Heart left ventricle (tissue), 13 donors: ENCODE measurements at regions not wholly inside any gene's neighbourhood (a gene's known extent, or its start where the extent isn't known, plus 50 kb on each side); places are given as distances from the start of the nearest gene placed in this dataset.

Source experiments
- CTCF ChIP-seq, 12 donors: fragments of 200-600 bp; sonication (generic) in 4 of 12; IDR thresholded peaks; one replicate each; pipeline versions ENCODE4 v1.5.0 to v1.8.0; 2018 to 2022; ENCODE audit warnings: antibody characterized with exemption in 12 of 12, mild to moderate bottlenecking in 5 of 12
- POLR2A ChIP-seq, 2 donors: fragments of 450-650 bp; IDR thresholded peaks; one replicate each; pipeline ENCODE4 v1.6.1; 2017; ENCODE audit warnings: antibody characterized with exemption in 2 of 2, mild to moderate bottlenecking in 2 of 2, moderate library complexity in 2 of 2
- donor health status: ischemic (EF 13 %, LVEDD 7.1; RV severe dilation, severe dysfunction).
- donor health status: DM: no; HTN: yes; CAD: no.
- donor health status: DM: no; HTN: no; CAD: no.
- donor health status: ischemic (EF 25% LVEDD 6.9; RV normal size, moderate dysfunction).
- donor health status: ischemic (EF 25% LVEDD 5.7; RV mildly dilated, moderate dysfunction).
- donor health status: ischemic (EF 35%, LVEDD 5.7; RV mildly dilated, moderate dysfunction).
- donor health status: nonischemic (EF 11% LVEDD 7.7; RV severe dilation, severe dysfunction).
- donor health status: DM: yes; HTN: yes; CAD: no.
- donor health status: PGD.
- donor health status: ischemic (EF 29% LVEDD 5.4; RV normal size, mild dysfunction).
- donor health status: nonischemic (EF 23%, LVEDD 6.1; RV moderate dilation, normal function).

DNA sequence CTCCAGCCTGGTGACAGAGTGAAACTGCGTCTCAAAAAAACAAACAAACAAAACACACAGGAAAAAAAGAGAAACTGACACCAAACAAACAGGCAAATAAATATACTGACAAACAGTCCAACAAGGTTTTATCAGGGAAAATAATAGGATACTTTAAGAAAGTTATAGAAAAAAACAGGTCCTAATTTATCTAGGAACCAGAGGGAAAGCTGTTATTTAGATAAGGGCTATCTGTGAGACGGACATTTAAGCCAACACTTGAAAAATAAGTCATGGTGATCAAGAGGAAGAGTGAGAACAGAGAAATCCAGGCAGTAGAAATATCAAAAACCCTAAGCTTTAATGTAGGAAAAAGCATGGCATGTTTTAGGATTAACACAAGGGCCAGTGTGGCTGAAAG, 68.9 kb downstream of the FAM217A start:
- TF ChIP-seq POLR2A (IDR thresholded peaks at IDR 0.05) (no peak), CTCF (IDR thresholded peaks at IDR 0.05) (no peak)
